ENCODE measurements at regions not wholly inside any gene's neighbourhood (a gene's known extent, or its start where the extent isn't known, plus 50 kb on each side); places are given as distances from the start of the nearest gene placed in this dataset.

DNA sequence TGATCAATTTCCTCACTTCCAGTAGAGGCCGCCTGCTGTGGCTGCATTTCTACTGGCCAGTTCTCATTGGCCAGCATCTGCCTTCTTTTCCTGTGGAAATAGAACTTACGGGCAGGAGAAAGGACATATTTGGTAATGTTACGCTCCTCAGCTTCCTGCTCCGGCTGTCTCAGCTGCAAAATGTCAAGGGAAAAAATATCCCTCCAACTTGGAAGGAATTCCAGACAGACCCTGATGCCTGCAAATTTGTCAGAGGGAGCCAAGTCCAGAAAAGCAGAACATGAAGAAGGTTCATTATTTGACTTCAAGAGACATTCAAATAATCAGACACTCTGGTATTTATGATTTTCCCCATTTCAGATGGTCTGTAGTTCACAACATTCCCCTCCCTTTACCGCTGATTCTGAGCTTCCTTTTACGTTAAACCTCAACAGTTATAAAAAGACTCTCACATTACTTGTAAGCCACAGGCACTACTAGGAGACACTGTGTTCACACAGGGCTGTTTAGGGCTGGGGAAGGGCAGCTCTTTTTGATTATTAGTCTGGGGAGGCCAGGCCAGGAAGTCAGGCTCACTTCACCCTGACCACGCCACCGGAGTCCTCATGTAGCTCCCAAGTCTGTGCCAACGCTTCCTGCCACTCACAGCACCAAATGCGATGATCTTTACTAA, 179.6 kb upstream of the CCN2 start:
- DNase-seq, result no peak
- no peak overlapping the region for H3K4me3 ChIP-seq

GRCh38 chr6:132128424-132128823, 177.3 kb upstream of the CCN2 start:
- no peak for DNase-seq
- intact Hi-C loops (cut with DNase I), result no loop called here
- Histone ChIP-seq H3K4me3 (no peak overlapping the region), H3K27me3 (no peaks in the 10 kb centered on the region), H3K36me3 (no peaks in the 10 kb centered on the region), H3K27ac (no peak overlapping the region), H3K9me3 (no peaks in the 10 kb centered on the region), H3K4me1 (peaks cover 18% of the 10 kb centered on the region)
- no peak for ATAC-seq
- TF ChIP-seq CTCF (IDR thresholded peaks at IDR 0.05), result no peak

More for the DNA sequence above, 179.6 kb upstream of the CCN2 start:
- Histone ChIP-seq H3K9me3 (no peaks in the 10 kb centered on the region), H3K27ac (peak overlapping the region; percentile 70), H3K4me1 (peaks cover 20% of the 10 kb centered on the region), H3K27me3 (no peaks in the 10 kb centered on the region), H3K36me3 (no peaks in the 10 kb centered on the region)
- TF ChIP-seq CTCF (IDR thresholded peaks at IDR 0.05), result no peak
- intact Hi-C loops (cut with DNase I), result no loop called here
- peak; percentile 47 for ATAC-seq

- intact Hi-C loops (cut with DNase I), result no loop called here
- Histone ChIP-seq H3K4me1 (peaks cover 7% of the 10 kb centered on the region), H3K4me3 (no peak overlapping the region), H3K27me3 (no peaks in the 10 kb centered on the region), H3K36me3 (no peaks in the 10 kb centered on the region), H3K27ac (no peak overlapping the region), H3K9me3 (no peaks in the 10 kb centered on the region)
- DNase-seq, result no peak
- no peak for TF ChIP-seq CTCF (IDR thresholded peaks at IDR 0.05)
- no peak for ATAC-seq
These were observed 175.0 kb upstream of the CCN2 start for GRCh38 chr6:132126150-132126549.

GRCh38 chr6:132122871-132123270, 171.7 kb upstream of the CCN2 start:
- DNase-seq, result no peak
- no peak for TF ChIP-seq CTCF (IDR thresholded peaks at IDR 0.05)
- no peak for ATAC-seq
- intact Hi-C loops (cut with DNase I), result loop anchor here (5.0 kb wide), 1 partner anchor 156 kb away; no protein-coding TSS in a partner anchor
- Histone ChIP-seq H3K27ac (no peak overlapping the region), H3K4me3 (no peak overlapping the region), H3K4me1 (no peaks in the 10 kb centered on the region), H3K27me3 (no peaks in the 10 kb centered on the region), H3K36me3 (no peaks in the 10 kb centered on the region), H3K9me3 (no peaks in the 10 kb centered on the region)

DNA sequence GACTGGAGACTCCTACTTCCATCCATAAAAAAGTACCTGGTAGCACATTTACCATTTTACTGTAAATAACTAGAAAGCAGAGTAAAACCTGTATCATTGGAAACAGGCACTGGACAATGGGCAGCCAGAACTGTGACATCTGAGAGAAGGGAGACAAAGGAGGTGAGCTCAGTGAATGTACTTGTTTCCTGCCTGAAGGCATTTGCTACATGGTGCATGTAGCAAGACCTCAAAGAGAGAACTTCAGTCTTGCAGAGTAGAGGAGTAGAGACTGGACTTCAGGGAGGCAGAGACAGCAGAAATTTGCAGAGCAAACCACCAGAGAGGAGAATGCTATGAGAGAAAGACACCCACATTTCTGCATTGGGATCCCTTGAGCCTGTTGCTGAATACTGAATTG, 171.0 kb upstream of the CCN2 start:
- no peaks in the 10 kb centered on the region for H3K27me3 ChIP-seq
- ATAC-seq (no peak), DNase-seq (no peak)
- H3K36me3 ChIP-seq, result no peaks in the 10 kb centered on the region
- TF ChIP-seq CTCF (IDR thresholded peaks at IDR 0.05), result no peak
- no peaks in the 10 kb centered on the region for H3K4me1 ChIP-seq
- H3K27ac ChIP-seq, result no peak overlapping the region
- no peaks in the 10 kb centered on the region for H3K9me3 ChIP-seq
- intact Hi-C loops (cut with DNase I), result loop anchor here (5.0 kb wide), 1 partner anchor 155 kb away; no protein-coding TSS in a partner anchor
- H3K4me3 ChIP-seq, result no peak overlapping the region

- Histone ChIP-seq H3K27ac (no peak overlapping the region), H3K36me3 (no peaks in the 10 kb centered on the region), H3K9me3 (no peaks in the 10 kb centered on the region), H3K4me1 (no peaks in the 10 kb centered on the region), H3K4me3 (no peak overlapping the region), H3K27me3 (no peaks in the 10 kb centered on the region)
- intact Hi-C loops (cut with DNase I), result no loop called here
- TF ChIP-seq CTCF (IDR thresholded peaks at IDR 0.05), result no peak
- ATAC-seq (no peak), DNase-seq (no peak)
These were observed 167.0 kb upstream of the CCN2 start for GRCh38 chr6:132118144-132118543.
